Chondrocyte (in vitro differentiated cells): ENCODE measurements at regions not wholly inside any gene's neighbourhood (a gene's known extent, or its start where the extent isn't known, plus 50 kb on each side); places are given as distances from the start of the nearest gene placed in this dataset.
A peak's percentile ranks its signal among the peaks of the same experiment; 100 is the strongest.

Experiments used
- DNase-seq: peaks from one replicate; pipeline ENCODE4 v3.0.0; 2021; ENCODE audit warnings: mixed read lengths, low spot score
- H3K27ac Mint-ChIP-seq: one replicate; pipeline ENCODE4 v1.8.0; 2021; ENCODE audit warnings: mild to moderate bottlenecking, moderate library complexity, mixed read lengths; ENCODE audit not compliant: unreplicated experiment
- H3K27me3 Mint-ChIP-seq: 2 replicates; pipeline ENCODE4 v1.8.0; 2021; ENCODE audit warnings: low read depth, mixed read lengths
- H3K36me3 Mint-ChIP-seq: 2 replicates; pipeline ENCODE4 v1.8.0; 2021; ENCODE audit warnings: low read depth, mixed read lengths
- H3K4me1 Mint-ChIP-seq: 2 replicates; pipeline ENCODE4 v1.8.0; 2021; ENCODE audit warnings: low read depth, mild to moderate bottlenecking, mixed read lengths
- H3K4me3 Mint-ChIP-seq: one replicate; pipeline ENCODE4 v1.8.0; 2021; ENCODE audit warnings: mild to moderate bottlenecking, moderate library complexity, mixed read lengths; ENCODE audit not compliant: unreplicated experiment
- H3K9me3 Mint-ChIP-seq: 2 replicates; pipeline ENCODE4 v1.8.0; 2021; ENCODE audit warnings: low read depth, mixed read lengths
- CTCF ChIP-seq: fragments of 200-600 bp; sonication (generic); IDR thresholded peaks from 2 replicates; pipeline ENCODE4 v1.5.0; 2021; ENCODE audit warnings: antibody characterized with exemption, mild to moderate bottlenecking, moderate library complexity

GRCh38 chr6:14635195-14635594 lies 517.6 kb downstream of the CD83 start:
- Mint-ChIP-seq H3K36me3 (no peaks in the 10 kb centered on the region), H3K9me3 (no peaks in the 10 kb centered on the region), H3K4me3 (no peak overlapping the region), H3K27ac (no peak overlapping the region), H3K27me3 (peaks cover 7% of the 10 kb centered on the region), H3K4me1 (peaks cover 13% of the 10 kb centered on the region)
- TF ChIP-seq CTCF: no peak
- DNase-seq: no peak

DNA sequence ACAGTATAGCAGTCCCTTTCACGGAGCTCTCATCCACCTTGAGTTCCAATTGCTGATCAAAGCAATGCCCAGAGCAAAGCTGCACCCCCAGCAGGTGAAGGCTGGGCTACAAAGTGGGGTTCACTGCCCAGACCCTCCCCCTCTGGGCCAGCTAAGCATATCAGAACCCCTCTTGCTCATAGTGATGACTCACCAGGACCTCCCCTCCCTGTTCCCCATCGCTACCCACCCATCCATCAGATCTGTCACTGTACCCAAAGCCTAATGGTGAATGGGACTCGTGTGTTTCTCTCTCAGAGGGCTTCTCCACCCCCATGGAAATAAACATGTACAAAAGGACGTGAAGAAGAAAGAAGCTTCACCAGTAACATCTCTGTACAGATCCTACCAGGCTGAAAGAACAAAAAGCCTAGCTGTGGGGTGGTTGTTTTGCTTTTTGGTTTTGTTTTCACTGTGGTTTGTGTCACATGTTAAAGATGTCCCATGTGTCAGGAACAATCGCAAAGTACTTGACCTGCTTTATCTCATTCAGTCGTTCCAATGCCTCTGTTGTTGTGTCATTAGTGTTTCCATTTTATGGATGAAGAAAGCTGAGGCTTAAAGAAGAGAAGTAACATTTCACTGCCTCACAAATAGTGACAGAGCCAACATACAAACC lies 518.5 kb downstream of the CD83 start:
- Mint-ChIP-seq H3K9me3 (no peaks in the 10 kb centered on the region), H3K27me3 (peaks cover 5% of the 10 kb centered on the region), H3K36me3 (no peaks in the 10 kb centered on the region), H3K27ac (no peak overlapping the region), H3K4me1 (peaks cover 16% of the 10 kb centered on the region), H3K4me3 (no peak overlapping the region)
- TF ChIP-seq CTCF: no peak
- DNase-seq: no peak

GRCh38 chr6:14638435-14638905 lies 520.9 kb downstream of the CD83 start:
- Mint-ChIP-seq H3K27ac (no peak overlapping the region), H3K4me3 (peak overlapping the region; percentile 6), H3K9me3 (no peaks in the 10 kb centered on the region)

DNA sequence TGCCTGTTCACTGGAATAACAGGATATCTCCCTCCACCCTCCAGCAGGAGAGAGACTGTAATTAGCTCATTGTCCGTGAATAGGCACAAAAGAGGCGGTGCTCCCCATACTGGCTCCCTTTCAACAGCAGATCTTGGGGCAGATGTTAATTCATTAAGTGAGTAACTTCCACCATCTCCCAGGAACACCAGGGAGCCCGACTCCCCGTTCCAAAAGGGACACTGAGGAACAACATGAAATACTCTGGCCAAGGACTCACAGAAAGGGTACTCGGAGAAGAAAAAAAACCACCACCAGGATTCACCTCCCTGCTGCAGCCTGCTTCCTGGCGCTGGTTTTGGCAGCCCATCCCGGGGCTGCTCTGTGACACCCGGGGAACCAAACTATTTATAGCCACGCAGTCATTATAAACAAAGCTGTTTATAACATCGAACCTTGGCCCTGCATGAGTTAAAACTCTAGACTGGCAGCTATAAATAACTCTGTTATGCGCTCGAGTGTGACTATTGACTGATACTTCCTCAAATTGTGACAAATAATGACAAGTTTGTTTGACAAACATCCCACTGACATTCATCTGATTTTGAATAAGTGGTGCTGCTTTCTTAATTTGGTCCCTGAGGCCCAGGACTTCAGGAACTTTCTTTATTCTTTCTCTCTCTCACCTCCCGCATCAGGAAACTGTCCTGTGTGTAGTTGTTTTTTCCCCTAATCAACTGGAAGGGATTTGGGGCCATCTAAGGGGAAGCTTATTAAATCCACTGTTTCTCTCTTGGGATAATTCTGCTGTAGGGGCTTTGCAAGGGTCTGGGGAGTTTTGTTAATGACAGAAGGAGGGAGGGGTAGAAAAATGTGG lies 521.6 kb downstream of the CD83 start:
- Mint-ChIP-seq H3K9me3 (no peaks in the 10 kb centered on the region), H3K36me3 (no peaks in the 10 kb centered on the region), H3K4me1 (peaks cover 16% of the 10 kb centered on the region), H3K4me3 (peak overlapping the region; percentile 6), H3K27ac (no peak overlapping the region), H3K27me3 (peaks cover 9% of the 10 kb centered on the region)
- peak; percentile 10 for TF ChIP-seq CTCF
- DNase-seq: no peak

More at GRCh38 chr6:14638435-14638905, 520.9 kb downstream of the CD83 start:
- no peaks in the 10 kb centered on the region for H3K36me3 Mint-ChIP-seq
- peaks cover 16% of the 10 kb centered on the region for H3K4me1 Mint-ChIP-seq
- TF ChIP-seq CTCF: no peak
- peaks cover 9% of the 10 kb centered on the region for H3K27me3 Mint-ChIP-seq
- DNase-seq: no peak

DNA sequence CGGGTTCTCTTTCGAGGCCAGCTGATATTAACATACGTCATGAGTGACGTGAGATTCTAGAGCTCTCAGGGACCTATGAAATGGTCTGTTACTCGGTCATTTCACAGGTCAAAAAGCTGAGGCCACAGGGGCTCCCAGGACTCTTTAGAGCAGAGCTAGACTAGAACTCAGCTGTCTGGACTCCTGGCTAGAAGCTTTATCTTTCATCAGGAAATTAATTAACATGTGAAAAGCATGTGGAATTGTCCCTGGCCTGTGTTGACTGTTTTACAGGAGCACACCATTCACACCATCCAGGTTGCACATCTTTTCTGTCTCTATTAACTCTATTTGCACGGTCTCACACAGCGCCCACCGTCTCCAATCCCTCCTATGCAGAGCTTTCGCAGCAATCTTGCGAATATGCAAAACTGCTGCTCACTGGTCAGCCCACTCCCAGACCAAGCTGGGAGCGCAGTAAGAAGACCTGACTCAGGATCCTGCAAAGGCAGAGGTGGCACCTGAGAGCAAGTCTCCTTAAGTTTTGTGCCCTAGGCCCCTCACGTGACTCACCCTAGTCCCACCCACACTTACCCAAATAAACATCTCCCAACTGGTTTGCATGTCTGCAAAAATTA lies 522.5 kb downstream of the CD83 start:
- no peaks in the 10 kb centered on the region for H3K36me3 Mint-ChIP-seq
- peaks cover 9% of the 10 kb centered on the region for H3K27me3 Mint-ChIP-seq
- no peak overlapping the region for H3K27ac Mint-ChIP-seq
- H3K4me1 Mint-ChIP-seq: peaks cover 16% of the 10 kb centered on the region
- no peaks in the 10 kb centered on the region for H3K9me3 Mint-ChIP-seq
- no peak for TF ChIP-seq CTCF
- DNase-seq: no peak
- H3K4me3 Mint-ChIP-seq: no peak overlapping the region
